Activated T-helper 2 cell treated with anti-CD3 and anti-CD28 coated beads, Interferon-gamma antibody, Interleukin-2, Interleukin-4, amounts not matched to agents 10 μg/mL and 5 μg/mL and 100 μg/mL, durations not matched to agents 14 hours and 24 hours and 36 hours (primary cell): ENCODE measurements at regions not wholly inside any gene's neighbourhood (a gene's known extent, or its start where the extent isn't known, plus 50 kb on each side); places are given as distances from the start of the nearest gene placed in this dataset.

ENCODE experiments used
- DNase-seq: peaks from one replicate; pipeline ENCODE4 v3.0.0; 2021; ENCODE audit warnings: low spot score
- H3K27ac Mint-ChIP-seq: one replicate; pipeline ENCODE4 v1.8.0; 2021; ENCODE audit warnings: mixed read lengths
- H3K27me3 Mint-ChIP-seq: one replicate; pipeline ENCODE4 v1.8.0; 2021; ENCODE audit warnings: low read depth, mixed read lengths
- H3K36me3 Mint-ChIP-seq: one replicate; pipeline ENCODE4 v1.8.0; 2021; ENCODE audit warnings: low read depth, mixed read lengths
- H3K4me1 Mint-ChIP-seq: one replicate; pipeline ENCODE4 v1.8.0; 2021; ENCODE audit warnings: low read depth, mixed read lengths
- H3K4me3 Mint-ChIP-seq: one replicate; pipeline ENCODE4 v1.8.0; 2021; ENCODE audit warnings: low read depth, mild to moderate bottlenecking, moderate library complexity, mixed read lengths
- H3K9me3 Mint-ChIP-seq: one replicate; pipeline ENCODE4 v1.8.0; 2021; ENCODE audit warnings: mixed read lengths
- intact Hi-C: fragments of 100-400 bp; cut with micrococcal nuclease; formaldehyde crosslinking; loops from one replicate; pipeline ENCODE4 v1.15.1; 2023

DNA sequence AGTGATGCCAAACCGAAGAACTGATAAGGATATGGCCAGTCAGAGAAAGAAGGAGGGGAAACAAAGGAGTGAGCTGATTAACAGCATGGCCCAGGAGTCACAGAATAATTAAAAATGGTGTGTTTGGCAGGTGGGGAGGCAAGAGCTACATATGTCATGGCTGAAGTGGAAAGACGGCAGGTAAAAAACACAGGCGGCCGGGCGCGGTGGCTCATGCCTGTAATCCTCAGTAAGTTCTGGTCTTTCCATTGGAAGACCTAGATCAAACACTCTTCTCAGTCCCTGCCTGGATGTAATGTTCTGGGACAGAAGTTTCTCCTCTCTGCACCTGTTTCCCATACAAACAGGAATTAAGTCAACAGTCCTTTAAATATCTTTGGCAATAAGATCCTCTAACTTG, 503.9 kb downstream of the STIM2 start:
- Mint-ChIP-seq H3K9me3 (no peaks in the 10 kb centered on the region), H3K27me3 (no peaks in the 10 kb centered on the region), H3K4me3 (no peak overlapping the region), H3K27ac (no peak overlapping the region), H3K36me3 (no peaks in the 10 kb centered on the region), H3K4me1 (no peaks in the 10 kb centered on the region)
- intact Hi-C loops: no loop called here
- no peak for DNase-seq

DNA sequence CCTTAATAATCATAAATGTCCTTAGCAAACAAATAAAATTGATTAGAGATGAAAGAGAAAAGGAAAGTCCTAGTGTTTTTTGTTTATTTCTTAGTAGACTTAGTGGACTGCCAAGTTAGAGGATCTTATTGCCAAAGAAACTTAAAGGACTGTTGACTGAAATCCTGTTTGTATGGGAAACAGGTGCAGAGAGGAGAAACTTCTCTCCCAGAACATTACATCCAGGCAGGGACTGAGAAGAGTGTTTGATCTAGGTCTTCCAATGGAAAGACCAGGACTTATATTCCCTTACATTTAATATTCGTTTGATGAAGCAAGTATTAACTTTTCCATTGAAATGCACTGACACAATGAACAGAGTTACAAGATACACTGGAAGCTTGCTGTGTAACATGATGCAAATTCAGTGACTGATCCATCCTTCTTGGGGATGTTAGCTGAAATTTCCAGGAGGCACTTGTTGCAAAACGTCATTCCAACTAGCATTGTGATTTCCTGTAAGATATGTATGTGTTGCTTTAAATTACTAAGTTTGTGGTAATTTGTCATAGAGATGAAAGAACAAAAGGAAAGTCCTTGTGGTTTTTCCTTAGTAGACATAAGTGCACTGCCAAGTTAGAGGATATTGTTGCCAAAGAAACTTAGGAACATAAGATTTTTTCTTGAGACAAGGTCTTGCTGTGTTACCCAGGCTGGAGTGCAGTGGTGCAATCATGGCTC, 505.6 kb downstream of the STIM2 start:
- no peaks in the 10 kb centered on the region for H3K27me3 Mint-ChIP-seq
- H3K36me3 Mint-ChIP-seq: no peaks in the 10 kb centered on the region
- intact Hi-C loops: no loop called here
- no peak overlapping the region for H3K27ac Mint-ChIP-seq
- no peak for DNase-seq
- no peaks in the 10 kb centered on the region for H3K4me1 Mint-ChIP-seq
- no peaks in the 10 kb centered on the region for H3K9me3 Mint-ChIP-seq
- no peak overlapping the region for H3K4me3 Mint-ChIP-seq

DNA sequence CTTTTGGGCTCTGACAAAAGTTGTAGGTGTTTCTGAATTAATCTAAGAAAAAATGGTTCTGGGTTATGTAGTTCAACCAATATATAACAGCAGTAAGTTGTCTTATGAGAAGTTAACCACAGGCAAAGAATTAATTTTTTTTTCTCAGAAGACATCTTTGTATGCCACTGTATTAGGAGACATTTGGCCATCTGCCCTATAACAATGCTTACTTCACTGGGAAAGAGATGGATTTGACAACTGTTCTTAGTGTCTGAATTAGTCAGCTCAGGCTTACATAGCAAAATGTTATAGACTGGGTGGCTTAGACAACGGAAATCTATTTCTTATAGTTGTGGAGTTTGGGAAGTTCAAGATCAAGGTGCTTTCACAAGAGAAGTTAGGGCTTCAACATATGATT, 508.1 kb downstream of the STIM2 start:
- no peaks in the 10 kb centered on the region for H3K27me3 Mint-ChIP-seq
- no peak for DNase-seq
- no peaks in the 10 kb centered on the region for H3K4me1 Mint-ChIP-seq
- no peak overlapping the region for H3K4me3 Mint-ChIP-seq
- no peak overlapping the region for H3K27ac Mint-ChIP-seq
- intact Hi-C loops: no loop called here
- no peaks in the 10 kb centered on the region for H3K36me3 Mint-ChIP-seq
- no peaks in the 10 kb centered on the region for H3K9me3 Mint-ChIP-seq

DNA sequence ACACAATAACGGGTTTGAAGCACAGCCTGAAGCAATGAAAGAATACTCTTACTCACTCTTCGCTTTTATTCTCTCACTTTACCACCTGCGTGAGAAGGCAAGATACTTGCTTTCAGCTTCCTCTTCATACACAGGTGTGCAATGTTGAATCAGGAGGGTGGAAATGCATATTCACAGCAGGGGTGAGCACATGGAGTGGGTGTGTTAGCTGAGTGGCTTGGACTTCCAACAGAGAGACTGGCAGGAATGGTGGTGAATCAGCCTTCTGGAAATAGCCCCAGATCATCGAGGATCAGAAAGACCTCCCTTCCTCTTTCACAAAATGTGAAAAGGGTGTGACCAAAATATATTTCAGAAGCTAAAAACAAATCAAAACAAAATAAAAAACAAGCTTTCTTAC, 521.2 kb downstream of the STIM2 start:
- intact Hi-C loops: no loop called here
- Mint-ChIP-seq H3K27me3 (no peaks in the 10 kb centered on the region), H3K27ac (no peak overlapping the region)

DNA sequence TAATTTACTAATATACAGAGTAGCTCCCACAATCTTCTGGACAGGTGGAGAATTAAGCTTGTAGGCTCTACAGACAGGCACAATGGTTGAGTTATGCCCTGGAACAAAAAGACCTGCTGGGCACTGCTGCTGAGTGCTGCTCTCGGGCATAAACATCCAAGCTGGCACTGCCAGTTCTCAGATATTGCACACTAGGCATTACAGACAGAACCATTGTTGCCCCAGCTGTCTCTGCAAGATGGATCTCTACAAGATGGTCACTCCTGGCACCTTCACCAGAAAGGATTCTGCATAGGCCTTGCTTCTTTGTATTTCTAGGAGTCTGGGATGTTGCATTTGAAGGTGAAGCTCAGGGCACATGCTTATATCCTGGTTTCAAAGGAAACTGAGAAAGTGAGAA, 527.1 kb downstream of the STIM2 start:
- Mint-ChIP-seq H3K27me3 (no peaks in the 10 kb centered on the region), H3K4me1 (no peaks in the 10 kb centered on the region), H3K4me3 (no peak overlapping the region), H3K27ac (no peak overlapping the region), H3K9me3 (peaks cover 8% of the 10 kb centered on the region), H3K36me3 (no peaks in the 10 kb centered on the region)
- intact Hi-C loops: no loop called here
- DNase-seq: no peak

More for the DNA sequence above, 521.2 kb downstream of the STIM2 start:
- Mint-ChIP-seq H3K4me3 (no peak overlapping the region), H3K36me3 (no peaks in the 10 kb centered on the region), H3K9me3 (peaks cover 18% of the 10 kb centered on the region), H3K4me1 (no peaks in the 10 kb centered on the region)
- no peak for DNase-seq

DNA sequence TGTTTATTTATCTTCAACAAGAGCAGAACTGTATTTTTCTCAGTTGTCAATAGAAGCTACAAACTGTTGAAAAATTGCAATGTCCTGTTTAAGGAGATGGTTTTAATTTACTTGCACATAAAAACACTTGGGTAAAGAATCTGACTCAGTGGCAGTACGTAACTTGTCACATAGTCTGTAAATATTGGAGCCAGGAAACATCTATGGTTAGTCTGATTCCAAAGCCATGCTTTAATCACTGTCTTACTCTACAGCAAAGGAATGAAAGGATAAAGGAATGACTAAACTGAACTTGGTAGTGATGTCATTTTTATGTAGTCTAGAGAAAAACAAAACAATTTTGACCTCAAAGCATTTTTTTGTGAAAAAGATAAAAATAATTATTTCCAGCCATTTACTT, 537.2 kb downstream of the STIM2 start:
- H3K4me1 Mint-ChIP-seq: no peaks in the 10 kb centered on the region
- no peak for DNase-seq
- no peaks in the 10 kb centered on the region for H3K27me3 Mint-ChIP-seq
- H3K9me3 Mint-ChIP-seq: peaks cover 9% of the 10 kb centered on the region
- intact Hi-C loops: no loop called here
- H3K36me3 Mint-ChIP-seq: no peaks in the 10 kb centered on the region
- no peak overlapping the region for H3K27ac Mint-ChIP-seq
- no peak overlapping the region for H3K4me3 Mint-ChIP-seq

DNA sequence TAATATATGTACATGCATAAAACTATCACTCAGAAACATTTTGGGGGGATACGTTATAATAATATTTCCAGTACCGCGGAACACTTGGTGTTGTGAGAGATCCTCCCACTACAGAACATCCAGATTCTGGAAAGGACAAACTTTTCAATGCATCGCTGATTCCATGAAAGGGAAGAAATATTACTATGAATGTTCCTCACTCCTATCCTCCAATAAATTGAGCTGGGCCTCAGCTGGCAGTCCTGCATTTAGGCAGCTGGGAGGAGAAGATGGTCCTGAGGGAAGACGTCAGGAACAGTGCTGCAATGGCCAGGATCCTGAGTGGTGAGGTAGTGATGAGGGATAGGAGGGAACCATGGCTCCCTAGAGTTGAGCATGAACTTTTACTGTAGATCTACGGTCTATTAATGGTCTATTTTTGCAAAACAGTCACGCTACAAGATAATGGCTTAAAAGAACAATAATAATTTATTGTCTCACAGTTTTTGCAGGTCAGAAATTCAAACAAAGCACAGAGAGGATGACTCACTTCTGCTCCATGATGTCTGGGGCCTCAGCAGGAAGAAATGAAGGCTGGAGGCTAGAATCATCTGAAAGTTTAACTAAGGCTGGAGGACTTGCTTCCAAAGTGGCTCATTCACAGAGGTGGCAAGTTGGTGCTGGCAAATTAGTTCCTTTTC, 538.1 kb downstream of the STIM2 start:
- H3K4me3 Mint-ChIP-seq: no peak overlapping the region
- H3K27ac Mint-ChIP-seq: no peak overlapping the region
- DNase-seq: no peak
- H3K4me1 Mint-ChIP-seq: no peaks in the 10 kb centered on the region
- peaks cover 10% of the 10 kb centered on the region for H3K9me3 Mint-ChIP-seq
- H3K36me3 Mint-ChIP-seq: no peaks in the 10 kb centered on the region
- intact Hi-C loops: no loop called here
- no peaks in the 10 kb centered on the region for H3K27me3 Mint-ChIP-seq

DNA sequence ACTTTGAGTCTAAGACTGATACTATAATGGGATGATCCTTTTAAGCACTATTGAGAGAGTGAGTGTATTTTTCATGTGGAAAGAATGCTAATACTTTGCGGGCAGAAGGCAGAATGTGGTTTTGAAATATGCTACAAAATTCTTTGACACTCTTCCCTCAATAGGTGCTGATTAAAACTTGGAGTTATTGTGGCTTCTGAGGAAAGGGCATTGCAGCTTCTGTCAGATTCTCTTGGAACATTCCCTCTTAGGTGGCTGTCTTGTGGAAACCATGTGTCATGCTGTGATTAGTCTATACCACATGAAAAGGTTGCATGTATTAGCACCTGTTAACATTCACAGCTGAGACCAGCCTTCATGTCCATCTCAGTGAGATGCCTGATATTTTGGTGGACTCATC, 547.0 kb downstream of the STIM2 start:
- no peaks in the 10 kb centered on the region for H3K4me1 Mint-ChIP-seq
- H3K9me3 Mint-ChIP-seq: peaks cover 15% of the 10 kb centered on the region
- no peak overlapping the region for H3K27ac Mint-ChIP-seq
- DNase-seq: no peak
- no peaks in the 10 kb centered on the region for H3K27me3 Mint-ChIP-seq
- H3K36me3 Mint-ChIP-seq: no peaks in the 10 kb centered on the region
- no peak overlapping the region for H3K4me3 Mint-ChIP-seq
- intact Hi-C loops: no loop called here

DNA sequence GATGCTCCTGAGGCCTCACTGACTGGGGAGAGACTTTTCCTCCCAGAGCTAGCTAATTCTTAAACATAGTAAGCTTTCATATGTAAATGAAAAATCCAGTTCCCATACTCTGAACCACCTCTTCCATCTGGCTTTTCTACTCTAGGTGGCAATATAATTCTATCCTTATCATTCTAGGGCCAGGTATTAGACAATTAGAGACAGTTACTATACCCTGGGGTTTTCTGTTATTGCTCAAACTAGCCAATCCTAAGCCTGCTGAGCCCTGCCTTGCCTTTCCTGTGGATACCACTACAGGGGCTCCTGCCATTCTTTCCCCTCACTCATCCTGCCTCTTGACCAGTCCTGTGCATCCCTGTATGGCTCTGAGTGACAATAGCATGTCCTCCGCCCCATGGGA, 552.0 kb downstream of the STIM2 start:
- Mint-ChIP-seq H3K27me3 (no peaks in the 10 kb centered on the region), H3K4me1 (no peaks in the 10 kb centered on the region), H3K9me3 (peaks cover 3% of the 10 kb centered on the region), H3K4me3 (no peak overlapping the region), H3K36me3 (no peaks in the 10 kb centered on the region), H3K27ac (no peak overlapping the region)
- no peak for DNase-seq
- intact Hi-C loops: no loop called here

DNA sequence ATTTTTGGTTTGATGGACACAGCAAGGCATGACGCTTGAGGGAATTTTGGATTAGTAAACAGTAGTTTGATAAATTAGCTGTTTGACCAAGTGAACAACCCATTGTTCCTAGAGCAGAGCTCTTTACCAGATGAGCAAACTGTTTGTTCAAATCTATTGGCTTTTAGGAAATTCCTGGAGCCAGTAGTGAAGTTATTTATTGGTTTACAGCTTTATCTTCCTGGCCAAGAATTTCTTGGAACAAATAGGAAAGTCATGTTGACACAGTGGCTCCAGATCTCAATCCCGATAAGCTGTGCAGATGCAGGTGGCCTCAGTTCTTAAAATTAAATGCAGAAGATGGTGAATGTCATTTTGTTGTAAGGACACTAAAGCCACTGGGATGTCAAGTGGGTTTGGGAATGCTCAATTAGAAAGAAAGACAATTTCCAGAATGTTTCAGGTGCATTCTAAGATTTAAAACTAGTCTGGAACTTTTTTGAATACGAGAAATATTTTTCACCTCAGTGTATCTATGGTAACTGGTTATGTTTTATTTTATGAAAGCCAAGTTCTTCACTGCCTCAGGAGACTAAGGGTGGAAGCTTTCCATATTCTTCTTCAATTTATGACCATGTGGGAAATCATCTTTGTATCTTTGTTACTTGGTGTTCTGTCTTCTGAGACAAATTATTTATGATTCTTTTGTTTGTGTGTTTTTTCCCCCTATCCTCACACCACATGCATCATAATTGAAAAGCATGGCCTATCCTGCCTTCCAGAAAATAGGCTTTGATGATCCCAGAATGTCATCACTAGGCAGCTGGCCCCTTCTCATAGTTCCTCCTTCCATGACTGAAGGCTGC, 554.5 kb downstream of the STIM2 start:
- DNase-seq: no peak
- no peaks in the 10 kb centered on the region for H3K4me1 Mint-ChIP-seq

DNA sequence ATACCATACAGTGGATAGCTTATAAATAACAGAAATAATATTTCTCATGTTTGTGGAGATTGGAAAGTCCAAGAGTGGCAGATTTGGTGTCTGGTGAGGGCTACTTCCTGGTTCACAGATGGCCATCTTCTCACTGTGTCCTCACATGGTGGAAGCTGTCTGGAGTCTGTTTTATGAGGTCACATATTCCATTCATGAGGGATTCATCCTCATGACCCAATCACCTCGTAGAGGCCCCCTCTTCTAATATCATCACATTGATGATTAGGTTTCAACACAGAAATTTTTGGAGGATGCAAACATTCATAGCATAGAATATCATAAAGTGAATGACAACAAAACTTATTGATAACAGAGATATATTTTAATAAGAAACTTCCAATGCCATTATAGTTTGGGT, 568.0 kb downstream of the STIM2 start:
- no peaks in the 10 kb centered on the region for H3K9me3 Mint-ChIP-seq
- H3K27me3 Mint-ChIP-seq: no peaks in the 10 kb centered on the region
- DNase-seq: no peak
- intact Hi-C loops: no loop called here
- no peaks in the 10 kb centered on the region for H3K36me3 Mint-ChIP-seq
- H3K4me3 Mint-ChIP-seq: no peak overlapping the region
- no peaks in the 10 kb centered on the region for H3K4me1 Mint-ChIP-seq
- H3K27ac Mint-ChIP-seq: no peak overlapping the region

More for the DNA sequence above, 554.5 kb downstream of the STIM2 start:
- Mint-ChIP-seq H3K27ac (no peak overlapping the region), H3K27me3 (no peaks in the 10 kb centered on the region), H3K4me3 (no peak overlapping the region), H3K9me3 (peaks cover 3% of the 10 kb centered on the region), H3K36me3 (no peaks in the 10 kb centered on the region)
- intact Hi-C loops: no loop called here

DNA sequence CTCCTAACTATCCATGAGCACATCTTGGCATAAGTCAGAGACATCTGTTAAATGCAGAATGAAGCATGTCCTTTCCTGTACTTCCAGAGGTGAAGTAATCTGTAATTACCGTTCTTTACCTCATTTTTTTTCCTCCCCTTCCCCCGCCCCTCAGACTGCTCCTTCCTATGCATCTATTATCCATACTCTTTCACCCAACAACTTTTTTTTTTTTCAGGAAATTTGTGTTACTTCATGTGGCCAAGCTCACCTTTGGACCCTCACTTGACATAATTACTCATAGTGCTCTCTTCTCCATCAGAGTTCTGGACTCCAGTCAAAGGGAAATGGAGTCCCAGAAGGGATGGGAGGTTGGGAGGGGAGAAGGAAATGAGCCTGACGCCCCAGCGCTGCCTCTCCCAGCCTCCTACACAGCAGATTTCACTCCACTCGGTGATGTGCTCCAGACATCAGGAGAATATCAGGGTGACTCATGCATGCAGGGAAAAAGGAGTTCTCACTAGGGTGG, 568.8 kb downstream of the STIM2 start:
- H3K36me3 Mint-ChIP-seq: no peaks in the 10 kb centered on the region
- no peak for DNase-seq
- H3K27me3 Mint-ChIP-seq: no peaks in the 10 kb centered on the region
- no peak overlapping the region for H3K27ac Mint-ChIP-seq
- peaks cover 4% of the 10 kb centered on the region for H3K9me3 Mint-ChIP-seq
- H3K4me3 Mint-ChIP-seq: no peak overlapping the region
- intact Hi-C loops: no loop called here
- no peaks in the 10 kb centered on the region for H3K4me1 Mint-ChIP-seq

DNA sequence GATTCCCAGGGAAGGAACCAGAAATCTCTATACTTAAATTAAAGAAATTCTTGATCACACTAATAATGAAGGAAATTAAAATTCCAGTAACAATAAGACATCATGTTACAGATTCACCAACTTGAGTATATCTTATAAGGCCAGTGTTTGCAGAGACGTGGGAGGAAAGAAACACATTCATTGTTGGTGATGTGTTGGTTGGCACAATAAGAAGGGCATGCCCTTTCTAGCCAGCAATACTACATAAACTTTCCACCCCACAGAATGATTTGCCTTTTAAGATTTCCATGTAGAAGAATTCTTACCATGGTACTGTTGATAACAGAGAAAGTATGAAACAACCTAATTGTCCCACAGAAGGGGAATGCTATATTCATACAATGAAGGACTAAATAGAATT, 581.5 kb downstream of the STIM2 start:
- Mint-ChIP-seq H3K36me3 (no peaks in the 10 kb centered on the region), H3K9me3 (no peaks in the 10 kb centered on the region), H3K27ac (no peak overlapping the region), H3K4me1 (no peaks in the 10 kb centered on the region), H3K4me3 (no peak overlapping the region), H3K27me3 (no peaks in the 10 kb centered on the region)
- intact Hi-C loops: no loop called here
- DNase-seq: no peak
